CD4-positive, alpha-beta T cell (primary cell): ENCODE measurements at regions not wholly inside any gene's neighbourhood (a gene's known extent, or its start where the extent isn't known, plus 50 kb on each side); places are given as distances from the start of the nearest gene placed in this dataset.
"Not testable (repeated sequence)": the region's sequence is repeated elsewhere in the genome, so short reads cannot be mapped to it uniquely, and the experiment has no call there.

Experiments used
- ATAC-seq: fragments of 200-7000 bp; cut with Tn5 transposase; one replicate; pipeline ENCODE4 v1.10.0; 2022; ENCODE audit warnings: mild to moderate bottlenecking; ENCODE audit not compliant: poor library complexity
- CTCF ChIA-PET: fragments of 350-600 bp; sonication (Branson Sonifier 250); formaldehyde crosslinking; loops from one replicate; lab custom pipeline; 2021; ENCODE audit warnings: antibody characterized with exemption, inconsistent platforms; lab: Charles Lee
- POLR2A ChIA-PET: fragments of 350-600 bp; sonication (Branson Sonifier 250); formaldehyde crosslinking; loops from one replicate; lab custom pipeline; 2021; ENCODE audit warnings: antibody characterized with exemption, inconsistent platforms; lab: Charles Lee
- DNase-seq, 14 experiments: peaks; one replicate each; pipeline ENCODE4 v3.0.0-alpha.2; 2013 to 2020; ENCODE audit warnings: mixed read lengths in 2 of 14
- H3K27ac ChIP-seq, 2 donors: one replicate each; pipeline versions ENCODE4 v1.5.1 to v1.7.0; 2013; ENCODE audit warnings: low read length in 2 of 2, low read depth in 1 of 2, mild to moderate bottlenecking in 1 of 2
- H3K27me3 ChIP-seq, 2 experiments: 1 replicate in 1 of 2; 2 replicates in 1 of 2; pipeline versions ENCODE4 v1.6.1 to v1.7.0; 2013; ENCODE audit warnings: low read length in 2 of 2, control low read depth in 1 of 2, mild to moderate bottlenecking in 1 of 2, moderate library complexity in 1 of 2; ENCODE audit not compliant: insufficient read depth in 2 of 2, control insufficient read depth in 1 of 2
- H3K36me3 ChIP-seq: one replicate; pipeline ENCODE4 v1.6.1; 2013; ENCODE audit warnings: low read length, control low read depth; ENCODE audit not compliant: insufficient read depth
- H3K4me1 ChIP-seq: one replicate; pipeline ENCODE4 v1.6.1; 2013; ENCODE audit warnings: low read length, control low read depth; ENCODE audit not compliant: insufficient read depth
- H3K4me3 ChIP-seq: one replicate; pipeline ENCODE4 v1.5.1; 2013; ENCODE audit warnings: mild to moderate bottlenecking, low read length, moderate library complexity
- H3K9me3 ChIP-seq, 2 experiments: 1 replicate in 1 of 2; 2 replicates in 1 of 2; pipeline versions ENCODE4 v1.6.1 to v1.7.0; 2013; ENCODE audit warnings: low read length in 2 of 2, mild to moderate bottlenecking in 2 of 2, control low read depth in 1 of 2, moderate library complexity in 1 of 2; ENCODE audit not compliant: control insufficient read depth in 1 of 2, insufficient read depth in 1 of 2
- H3K27ac Mint-ChIP-seq: one replicate; pipeline ENCODE4 v1.8.0; 2020; ENCODE audit warnings: mixed read lengths
- H3K27me3 Mint-ChIP-seq: one replicate; pipeline ENCODE4 v1.8.0; 2021; ENCODE audit warnings: mixed read lengths
- H3K36me3 Mint-ChIP-seq: one replicate; pipeline ENCODE4 v1.8.0; 2021; ENCODE audit warnings: low read depth, mixed read lengths
- H3K4me1 Mint-ChIP-seq: one replicate; pipeline ENCODE4 v1.8.0; 2021; ENCODE audit warnings: low read depth, mixed read lengths
- H3K4me3 Mint-ChIP-seq: one replicate; pipeline ENCODE4 v1.8.0; 2020; ENCODE audit warnings: mild to moderate bottlenecking, mixed read lengths
- H3K9me3 Mint-ChIP-seq: one replicate; pipeline ENCODE4 v1.8.0; 2020; ENCODE audit warnings: mixed read lengths
- intact Hi-C, 2 experiments: fragments of 100-400 bp; cut with DNase I in 1 of 2; cut with micrococcal nuclease in 1 of 2; formaldehyde crosslinking; loops; one replicate each; pipeline versions ENCODE4 v1.15.1 to v1.9.0; 2023 to 2025; cut with DNase I, micrococcal nuclease
- TF ChIP-seq, protein P1 (sequence below): fragments of 200-600 bp; IDR thresholded peaks from one replicate; pipeline ENCODE4 v1.8.0; 2022; ENCODE audit warnings: antibody characterized with exemption, mild to moderate bottlenecking

DNA sequence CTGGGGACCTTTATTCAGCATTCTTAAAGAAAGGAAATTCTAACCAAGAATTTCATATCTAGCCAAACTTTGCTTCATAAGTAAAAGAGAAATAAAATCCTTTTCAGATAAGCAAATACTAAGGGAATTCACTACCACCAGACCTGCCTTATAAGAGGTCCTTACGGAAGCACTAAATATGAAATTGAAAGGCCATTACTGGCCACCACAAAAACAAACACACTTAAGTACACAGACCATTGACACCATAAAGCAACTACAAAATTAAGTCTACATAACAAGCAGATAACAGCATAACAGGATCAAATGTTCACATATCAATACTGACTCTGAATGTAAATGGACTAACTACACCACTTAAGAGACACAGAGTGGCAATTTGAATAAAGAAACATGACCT is 361.4 kb upstream of the POU5F2 start:
- Mint-ChIP-seq H3K4me1 (peaks cover 71% of the 10 kb centered on the region), H3K4me3 (no peak overlapping the region), H3K27ac (no peak overlapping the region), H3K27me3 (no peaks in the 10 kb centered on the region), H3K36me3 (peaks cover 79% of the 10 kb centered on the region), H3K9me3 (peaks cover 17% of the 10 kb centered on the region)
- H3K36me3 ChIP-seq = no peaks in the 10 kb centered on the region
- ATAC-seq (no peak), DNase-seq (no peak)
- intact Hi-C loops = no loop called here
- H3K27ac ChIP-seq = no peak overlapping the region
- no peaks in the 10 kb centered on the region for H3K27me3 ChIP-seq
- CTCF ChIA-PET = no interaction called here
- TF ChIP-seq, protein P1, sequence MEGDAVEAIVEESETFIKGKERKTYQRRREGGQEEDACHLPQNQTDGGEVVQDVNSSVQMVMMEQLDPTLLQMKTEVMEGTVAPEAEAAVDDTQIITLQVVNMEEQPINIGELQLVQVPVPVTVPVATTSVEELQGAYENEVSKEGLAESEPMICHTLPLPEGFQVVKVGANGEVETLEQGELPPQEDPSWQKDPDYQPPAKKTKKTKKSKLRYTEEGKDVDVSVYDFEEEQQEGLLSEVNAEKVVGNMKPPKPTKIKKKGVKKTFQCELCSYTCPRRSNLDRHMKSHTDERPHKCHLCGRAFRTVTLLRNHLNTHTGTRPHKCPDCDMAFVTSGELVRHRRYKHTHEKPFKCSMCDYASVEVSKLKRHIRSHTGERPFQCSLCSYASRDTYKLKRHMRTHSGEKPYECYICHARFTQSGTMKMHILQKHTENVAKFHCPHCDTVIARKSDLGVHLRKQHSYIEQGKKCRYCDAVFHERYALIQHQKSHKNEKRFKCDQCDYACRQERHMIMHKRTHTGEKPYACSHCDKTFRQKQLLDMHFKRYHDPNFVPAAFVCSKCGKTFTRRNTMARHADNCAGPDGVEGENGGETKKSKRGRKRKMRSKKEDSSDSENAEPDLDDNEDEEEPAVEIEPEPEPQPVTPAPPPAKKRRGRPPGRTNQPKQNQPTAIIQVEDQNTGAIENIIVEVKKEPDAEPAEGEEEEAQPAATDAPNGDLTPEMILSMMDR = no peak
- H3K4me3 ChIP-seq = no peak overlapping the region
- POLR2A ChIA-PET = no interaction called here
- no peaks in the 10 kb centered on the region for H3K4me1 ChIP-seq
- H3K9me3 ChIP-seq = peaks cover under 1 to 6% of the 10 kb centered on the region in 2 experiments

DNA sequence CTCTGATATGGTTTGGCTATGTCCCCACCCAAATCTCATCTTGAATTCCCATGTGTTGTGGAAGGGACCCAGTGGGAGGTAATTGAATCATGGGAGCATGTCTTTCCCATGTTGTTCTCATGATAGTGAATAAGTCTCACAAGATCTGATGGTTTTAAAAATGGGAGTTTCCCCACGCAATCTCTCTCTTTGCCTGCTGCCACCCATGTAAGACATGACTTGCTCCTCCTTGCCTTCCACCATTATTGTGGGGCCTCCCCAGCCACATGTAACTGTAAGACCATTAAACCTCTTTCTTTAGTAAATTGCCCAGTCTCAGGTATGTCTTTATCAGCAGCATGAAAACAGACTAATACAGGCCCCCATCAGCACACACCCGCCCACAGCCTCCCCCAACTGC is 356.0 kb upstream of the POU5F2 start:
- CTCF ChIA-PET, H3K27ac Mint-ChIP-seq, H3K4me3 ChIP-seq, DNase-seq, H3K4me3 Mint-ChIP-seq, POLR2A ChIA-PET, H3K27ac ChIP-seq, ATAC-seq, intact Hi-C loops, H3K36me3 ChIP-seq, H3K27me3 ChIP-seq, H3K4me1 ChIP-seq, H3K27me3 Mint-ChIP-seq: not testable (repeated sequence)
- Mint-ChIP-seq H3K9me3 (peaks cover 14% of the 10 kb centered on the region), H3K36me3 (peaks cover 67% of the 10 kb centered on the region), H3K4me1 (peaks cover 85% of the 10 kb centered on the region)
- H3K9me3 ChIP-seq = peaks cover 0 to 11% of the 10 kb centered on the region in 2 experiments

DNA sequence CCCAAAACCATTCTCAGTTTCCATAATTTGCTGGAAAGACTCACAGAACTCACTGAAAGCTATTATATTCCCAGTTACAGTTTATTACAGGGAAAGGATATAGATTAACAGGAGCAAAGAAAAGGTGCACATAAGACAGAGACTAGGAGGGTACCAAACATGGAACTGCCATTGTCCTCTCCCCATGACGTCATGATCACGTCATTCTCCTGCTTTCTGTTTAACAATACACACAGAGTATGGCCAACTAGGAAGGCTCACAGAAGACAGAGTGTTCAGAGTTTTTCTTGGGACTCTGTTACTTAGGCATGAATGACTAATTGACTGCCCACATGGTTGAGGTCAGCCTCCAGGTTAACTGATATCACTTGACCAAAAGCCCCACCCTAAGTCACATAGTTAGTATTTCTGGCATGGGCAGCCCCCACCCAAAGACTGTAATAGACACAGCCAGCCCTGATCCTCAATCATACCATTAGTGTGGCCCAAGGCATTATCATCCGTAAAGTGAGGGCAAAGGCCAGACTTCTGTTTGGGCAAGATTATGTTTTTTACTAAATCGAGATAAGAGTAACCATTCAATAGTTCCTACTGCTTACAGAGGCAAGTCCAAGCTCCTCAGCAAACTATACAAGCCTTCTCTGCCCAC is 353.5 kb upstream of the POU5F2 start:
- H3K9me3 ChIP-seq = peaks cover 0 to 11% of the 10 kb centered on the region in 2 experiments
- H3K27me3 Mint-ChIP-seq = no peaks in the 10 kb centered on the region
- DNase-seq = no peak
- peaks cover 6% of the 10 kb centered on the region for H3K4me1 ChIP-seq
- no peak for ATAC-seq
- intact Hi-C loops = no loop called here
- peaks cover 80% of the 10 kb centered on the region for H3K4me1 Mint-ChIP-seq
- TF ChIP-seq, protein P1 = no peak
- H3K9me3 Mint-ChIP-seq = peaks cover 10% of the 10 kb centered on the region
- H3K27ac ChIP-seq = no peak overlapping the region
- H3K36me3 ChIP-seq = no peaks in the 10 kb centered on the region
- H3K36me3 Mint-ChIP-seq = peaks cover 56% of the 10 kb centered on the region
- no peak overlapping the region for H3K27ac Mint-ChIP-seq
- H3K4me3 ChIP-seq = no peak overlapping the region
- no peak overlapping the region for H3K4me3 Mint-ChIP-seq
- ChIA-PET CTCF (no interaction called here), POLR2A (no interaction called here)
- no peaks in the 10 kb centered on the region for H3K27me3 ChIP-seq

DNA sequence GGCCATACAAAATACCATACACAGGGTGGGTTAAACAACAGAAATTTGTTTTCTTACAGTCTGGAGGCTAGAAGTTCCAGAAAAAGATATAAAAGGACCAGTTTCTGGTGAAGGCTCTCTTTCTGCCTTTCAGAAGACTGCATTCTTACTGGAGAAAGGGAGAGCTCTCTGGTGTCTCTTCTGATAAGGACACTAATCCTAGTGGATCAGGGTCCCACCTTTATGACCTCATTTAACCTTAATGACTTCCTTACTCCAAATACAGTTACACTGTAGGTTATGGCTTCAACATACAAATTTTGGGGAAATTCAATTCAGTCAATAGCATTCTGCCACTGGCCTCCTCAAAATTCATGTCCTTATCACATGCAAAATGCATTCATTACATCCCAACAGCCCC is 351.9 kb upstream of the POU5F2 start:
- Histone ChIP-seq H3K4me3 (no peak overlapping the region), H3K36me3 (no peaks in the 10 kb centered on the region), H3K4me1 (peaks cover 6% of the 10 kb centered on the region), H3K27me3 (no peaks in the 10 kb centered on the region), H3K9me3 (peaks cover 0 to 11% of the 10 kb centered on the region in 2 experiments), H3K27ac (no peak overlapping the region)
- TF ChIP-seq, protein P1 = no peak
- no peak for DNase-seq
- POLR2A ChIA-PET = no interaction called here
- intact Hi-C loops = no loop called here
- no peak for ATAC-seq
- Mint-ChIP-seq H3K4me3 (no peak overlapping the region), H3K27me3 (no peaks in the 10 kb centered on the region), H3K27ac (no peak overlapping the region), H3K4me1 (peaks cover 72% of the 10 kb centered on the region), H3K9me3 (peaks cover 8% of the 10 kb centered on the region), H3K36me3 (peaks cover 45% of the 10 kb centered on the region)
- CTCF ChIA-PET = no interaction called here

DNA sequence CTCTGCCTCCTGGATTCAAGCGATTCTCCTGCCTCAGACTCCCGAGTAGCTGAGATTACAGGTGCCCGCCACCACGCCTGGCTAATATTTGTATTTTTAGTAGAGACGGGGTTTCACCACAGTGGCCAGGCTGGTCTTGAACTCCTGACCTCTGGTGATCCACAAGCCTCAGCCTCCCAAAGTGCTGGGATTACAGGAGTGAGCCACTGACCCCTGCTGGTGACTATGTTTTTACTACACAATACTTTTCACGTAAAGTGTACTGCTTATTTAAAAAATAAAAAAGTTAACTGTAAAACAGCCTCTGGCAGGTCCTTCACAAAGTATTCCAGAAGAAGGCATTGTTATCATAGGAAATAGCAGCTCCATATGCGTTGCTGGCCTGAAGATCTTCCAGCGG is 345.2 kb upstream of the POU5F2 start:
- Mint-ChIP-seq H3K4me1 (peaks cover 41% of the 10 kb centered on the region), H3K36me3 (peaks cover 31% of the 10 kb centered on the region)
- H3K27me3 ChIP-seq, H3K4me1 ChIP-seq, DNase-seq, H3K36me3 ChIP-seq, intact Hi-C loops, H3K4me3 ChIP-seq, ATAC-seq, H3K9me3 ChIP-seq, H3K9me3 Mint-ChIP-seq, H3K27me3 Mint-ChIP-seq, H3K4me3 Mint-ChIP-seq, CTCF ChIA-PET, H3K27ac ChIP-seq, H3K27ac Mint-ChIP-seq, POLR2A ChIA-PET: not testable (repeated sequence)
